Right atrium auricular region (tissue), 2 donors: ENCODE measurements at regions not wholly inside any gene's neighbourhood (a gene's known extent, or its start where the extent isn't known, plus 50 kb on each side); places are given as distances from the start of the nearest gene placed in this dataset.

ENCODE experiments used
- DNase-seq: peaks from one replicate; pipeline ENCODE4 v3.0.0-alpha.2; 2019; ENCODE audit warnings: low spot score
- H3K27ac ChIP-seq, 2 donors: fragments of 200-600 bp; sonication (generic); 1 replicate in 1 of 2; 2 replicates in 1 of 2; pipeline ENCODE4 v1.5.1; 2016 to 2019
- H3K27me3 ChIP-seq, 2 donors: fragments of 200-600 bp; sonication (generic); one replicate each; pipeline versions ENCODE4 v1.5.1 to v1.6.0; 2017 to 2019
- H3K36me3 ChIP-seq: fragments of 200-600 bp; sonication (generic); one replicate; pipeline ENCODE4 v1.5.1; 2016
- H3K4me1 ChIP-seq, 2 donors: fragments of 200-600 bp; sonication (generic); one replicate each; pipeline versions ENCODE4 v1.5.1 to v1.6.0; 2017 to 2019
- H3K4me3 ChIP-seq, 2 donors: fragments of 200-600 bp; sonication (generic); 1 replicate in 1 of 2; 2 replicates in 1 of 2; pipeline ENCODE4 v1.5.1; 2017 to 2019; ENCODE audit warnings: mild to moderate bottlenecking in 1 of 2, moderate library complexity in 1 of 2
- H3K9me3 ChIP-seq, 2 donors: fragments of 200-600 bp; sonication (generic); one replicate each; pipeline ENCODE4 v1.5.1; 2019
- TF ChIP-seq, protein P1 (sequence below), 2 donors: fragments of 200-600 bp; sonication (generic); IDR thresholded peaks; one replicate each; pipeline ENCODE4 v1.5.1; 2019; ENCODE audit warnings: antibody characterized with exemption in 2 of 2

GRCh38 chr20:55919956-55920355 is 85.4 kb downstream of the CBLN4 start:
- no peak overlapping the region for H3K27ac ChIP-seq
- H3K4me1 ChIP-seq, result no peaks in the 10 kb centered on the region
- H3K9me3 ChIP-seq, result no peaks in the 10 kb centered on the region
- H3K4me3 ChIP-seq, result no peak overlapping the region
- H3K36me3 ChIP-seq, result no peaks in the 10 kb centered on the region
- no peaks in the 10 kb centered on the region for H3K27me3 ChIP-seq
- no peak for DNase-seq
- TF ChIP-seq, protein P1, sequence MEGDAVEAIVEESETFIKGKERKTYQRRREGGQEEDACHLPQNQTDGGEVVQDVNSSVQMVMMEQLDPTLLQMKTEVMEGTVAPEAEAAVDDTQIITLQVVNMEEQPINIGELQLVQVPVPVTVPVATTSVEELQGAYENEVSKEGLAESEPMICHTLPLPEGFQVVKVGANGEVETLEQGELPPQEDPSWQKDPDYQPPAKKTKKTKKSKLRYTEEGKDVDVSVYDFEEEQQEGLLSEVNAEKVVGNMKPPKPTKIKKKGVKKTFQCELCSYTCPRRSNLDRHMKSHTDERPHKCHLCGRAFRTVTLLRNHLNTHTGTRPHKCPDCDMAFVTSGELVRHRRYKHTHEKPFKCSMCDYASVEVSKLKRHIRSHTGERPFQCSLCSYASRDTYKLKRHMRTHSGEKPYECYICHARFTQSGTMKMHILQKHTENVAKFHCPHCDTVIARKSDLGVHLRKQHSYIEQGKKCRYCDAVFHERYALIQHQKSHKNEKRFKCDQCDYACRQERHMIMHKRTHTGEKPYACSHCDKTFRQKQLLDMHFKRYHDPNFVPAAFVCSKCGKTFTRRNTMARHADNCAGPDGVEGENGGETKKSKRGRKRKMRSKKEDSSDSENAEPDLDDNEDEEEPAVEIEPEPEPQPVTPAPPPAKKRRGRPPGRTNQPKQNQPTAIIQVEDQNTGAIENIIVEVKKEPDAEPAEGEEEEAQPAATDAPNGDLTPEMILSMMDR (IDR thresholded peaks at IDR 0.05), result no peak

DNA sequence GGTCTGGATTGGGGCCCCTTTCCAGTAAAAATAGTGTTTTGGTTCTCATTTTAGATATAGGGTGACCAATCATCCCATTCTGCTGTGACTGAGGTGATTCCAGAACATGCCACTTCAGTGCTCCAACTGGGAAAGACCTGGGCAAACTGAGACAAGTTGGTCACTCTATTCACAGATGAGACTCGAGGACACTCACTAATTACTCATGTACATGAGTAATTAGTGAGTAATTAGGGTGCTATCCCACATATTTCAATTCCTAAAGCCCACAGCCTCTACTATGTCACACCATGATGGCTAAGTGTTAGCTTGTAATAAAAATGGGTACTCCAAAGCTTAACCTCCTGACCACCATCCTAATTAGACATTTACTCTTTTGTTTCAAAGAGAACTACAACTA is 86.0 kb downstream of the CBLN4 start:
- Histone ChIP-seq H3K36me3 (no peaks in the 10 kb centered on the region), H3K27me3 (no peaks in the 10 kb centered on the region), H3K9me3 (no peaks in the 10 kb centered on the region), H3K27ac (no peak overlapping the region), H3K4me3 (no peak overlapping the region), H3K4me1 (no peaks in the 10 kb centered on the region)
- DNase-seq, result no peak
- TF ChIP-seq, protein P1 (IDR thresholded peaks at IDR 0.05), result no peak

- TF ChIP-seq, protein P1 (IDR thresholded peaks at IDR 0.05), result no peak
- no peak for DNase-seq
- Histone ChIP-seq H3K4me1 (no peaks in the 10 kb centered on the region), H3K36me3 (no peaks in the 10 kb centered on the region), H3K27me3 (no peaks in the 10 kb centered on the region), H3K4me3 (no peak overlapping the region), H3K27ac (no peak overlapping the region), H3K9me3 (no peaks in the 10 kb centered on the region)
These were observed 86.8 kb downstream of the CBLN4 start for GRCh38 chr20:55918471-55918870.

DNA sequence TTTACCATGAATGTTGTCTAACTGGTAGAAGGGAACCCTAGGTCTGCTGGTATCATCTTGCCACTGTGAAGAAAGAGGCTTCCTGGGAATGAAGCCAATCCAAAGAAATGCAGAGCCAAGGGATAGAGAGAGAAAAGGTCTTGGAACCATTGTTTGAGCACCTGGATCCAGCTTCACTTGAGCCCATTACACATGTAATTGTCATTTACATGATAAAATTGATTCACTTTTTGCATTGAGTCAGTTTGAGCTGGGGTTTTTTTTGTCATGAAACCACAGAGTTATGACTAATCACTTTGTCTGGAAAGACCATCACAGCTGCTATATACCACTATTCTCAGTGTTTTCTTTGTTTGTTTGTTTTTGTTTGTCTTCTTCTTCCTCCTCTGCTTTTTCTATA is 112.3 kb downstream of the CBLN4 start:
- Histone ChIP-seq H3K27ac (no peak overlapping the region), H3K27me3 (no peaks in the 10 kb centered on the region), H3K9me3 (peaks cover 0 to 4% of the 10 kb centered on the region in 2 donors), H3K4me1 (no peaks in the 10 kb centered on the region), H3K4me3 (no peak overlapping the region), H3K36me3 (no peaks in the 10 kb centered on the region)
- TF ChIP-seq, protein P1 (IDR thresholded peaks at IDR 0.05), result no peak
- no peak for DNase-seq

DNA sequence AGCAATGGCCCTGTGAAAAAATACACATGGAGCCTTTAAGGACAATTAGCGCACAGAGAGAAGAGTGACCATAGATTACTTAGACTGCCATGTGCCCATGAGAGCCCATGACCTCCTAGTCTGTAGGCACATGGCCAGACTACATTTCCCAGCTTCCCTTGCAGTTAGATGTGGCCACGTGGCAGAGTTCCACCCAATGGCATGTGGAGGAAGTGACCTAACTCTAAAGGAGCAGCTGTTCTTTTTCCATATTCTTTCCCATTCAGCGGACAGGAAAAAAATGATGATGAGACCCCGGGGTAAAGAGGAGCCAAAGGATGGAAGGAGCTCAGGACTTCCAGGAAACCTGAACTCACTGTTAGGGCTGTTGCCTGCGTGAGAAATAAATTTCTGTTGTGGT is 116.6 kb downstream of the CBLN4 start:
- H3K27ac ChIP-seq, result no peak overlapping the region
- TF ChIP-seq, protein P1 (IDR thresholded peaks at IDR 0.05), result no peak
- no peak overlapping the region for H3K4me3 ChIP-seq
- H3K27me3 ChIP-seq, result no peaks in the 10 kb centered on the region
- H3K36me3 ChIP-seq, result no peaks in the 10 kb centered on the region
- H3K4me1 ChIP-seq, result no peaks in the 10 kb centered on the region
- DNase-seq, result no peak
- H3K9me3 ChIP-seq, result no peaks in the 10 kb centered on the region

- DNase-seq, result no peak
- H3K27me3 ChIP-seq, result no peaks in the 10 kb centered on the region
- H3K4me3 ChIP-seq, result no peak overlapping the region
- TF ChIP-seq, protein P1 (IDR thresholded peaks at IDR 0.05), result no peak
- H3K4me1 ChIP-seq, result no peaks in the 10 kb centered on the region
- H3K27ac ChIP-seq, result no peak overlapping the region
- H3K36me3 ChIP-seq, result no peaks in the 10 kb centered on the region
- H3K9me3 ChIP-seq, result no peaks in the 10 kb centered on the region
These were observed 122.4 kb downstream of the CBLN4 start for GRCh38 chr20:55882910-55883309.
